A673 (cell line): ENCODE measurements at regions not wholly inside any gene's neighbourhood (a gene's known extent, or its start where the extent isn't known, plus 50 kb on each side); places are given as distances from the start of the nearest gene placed in this dataset.
A peak's percentile ranks its signal among the peaks of the same experiment; 100 is the strongest.

Experiments used
- BruUV-seq: library from RNA; stranded (reverse); fragments of 400-500 nt; replicated peaks from 2 replicates; lab custom pipeline; 2021; lab: Mats Ljungman, UMichigan
- CTCF ChIA-PET: fragments of 300-600 bp; sonication (Branson Sonifier 250); formaldehyde crosslinking; loops from one replicate; lab custom pipeline; 2022; ENCODE audit warnings: antibody characterized with exemption; lab: Charles Lee
- POLR2A ChIA-PET: fragments of 300-600 bp; sonication (Branson Sonifier 250); formaldehyde crosslinking; loops from one replicate; lab custom pipeline; 2022; ENCODE audit warnings: antibody characterized with exemption; ENCODE audit not compliant: low non-redundant PET; lab: Charles Lee
- DNase-seq: peaks from one replicate; pipeline ENCODE4 v3.0.0-alpha.2; 2015; ENCODE audit warnings: low spot score
- H3K27ac ChIP-seq: fragments of 200-600 bp; sonication (generic); 2 replicates; pipeline ENCODE4 v1.5.1; 2016; ENCODE audit warnings: mixed run types, low read depth, mild to moderate bottlenecking, mixed read lengths, antibody characterized with exemption, low read length; ENCODE audit not compliant: poor library complexity, severe bottlenecking
- H3K27me3 ChIP-seq: fragments of 200-600 bp; sonication (generic); replicated peaks from 2 replicates; pipeline ENCODE4 v1.6.1; 2017; ENCODE audit warnings: mixed run types, low read depth, mild to moderate bottlenecking, mixed read lengths, antibody characterized with exemption, low read length; ENCODE audit not compliant: insufficient read depth, poor library complexity
- H3K36me3 ChIP-seq: fragments of 200-600 bp; sonication (generic); 2 replicates; pipeline ENCODE4 v1.6.1; 2016; ENCODE audit warnings: mixed run types, mild to moderate bottlenecking, mixed read lengths, antibody characterized with exemption, low read length; ENCODE audit not compliant: insufficient read depth, poor library complexity, severe bottlenecking
- H3K4me1 ChIP-seq: fragments of 200-600 bp; sonication (generic); 2 replicates; pipeline ENCODE4 v1.6.1; 2017; ENCODE audit warnings: mixed run types, mild to moderate bottlenecking, mixed read lengths, antibody characterized with exemption, low read length; ENCODE audit not compliant: insufficient read depth, poor library complexity, severe bottlenecking
- H3K4me3 ChIP-seq: fragments of 200-600 bp; sonication (generic); 2 replicates; pipeline ENCODE4 v1.5.1; 2016; ENCODE audit warnings: low read depth, mixed run types, mild to moderate bottlenecking, mixed read lengths, low read length; ENCODE audit not compliant: poor library complexity, severe bottlenecking
- H3K9me3 ChIP-seq: fragments of 200-600 bp; sonication (generic); 2 replicates; pipeline ENCODE4 v1.6.1; 2016; ENCODE audit warnings: mixed run types, low read depth, mild to moderate bottlenecking, mixed read lengths, antibody characterized with exemption, low read length; ENCODE audit not compliant: poor library complexity, severe bottlenecking
- EZH2 ChIP-seq: fragments of 200-600 bp; sonication (generic); IDR thresholded peaks from 2 replicates; pipeline ENCODE4 v1.6.1; 2017; ENCODE audit warnings: borderline replicate concordance, low read depth, mild to moderate bottlenecking, mixed read lengths, antibody characterized with exemption, low read length; ENCODE audit not compliant: poor library complexity, severe bottlenecking
- intact Hi-C: fragments of 100-400 bp; cut with micrococcal nuclease; formaldehyde crosslinking; loops from one replicate; pipeline ENCODE4 v1.10.0; 2022; ENCODE audit not compliant: unreplicated experiment
- TF ChIP-seq, protein P1 (sequence below): fragments of 300-800, 200-600 bp; sonication (generic); conservative IDR thresholded peaks from 2 replicates; pipeline ENCODE4 v1.5.1; 2017; ENCODE audit warnings: low read depth, mild to moderate bottlenecking, antibody characterized with exemption, low read length, moderate library complexity, mixed read lengths

DNA sequence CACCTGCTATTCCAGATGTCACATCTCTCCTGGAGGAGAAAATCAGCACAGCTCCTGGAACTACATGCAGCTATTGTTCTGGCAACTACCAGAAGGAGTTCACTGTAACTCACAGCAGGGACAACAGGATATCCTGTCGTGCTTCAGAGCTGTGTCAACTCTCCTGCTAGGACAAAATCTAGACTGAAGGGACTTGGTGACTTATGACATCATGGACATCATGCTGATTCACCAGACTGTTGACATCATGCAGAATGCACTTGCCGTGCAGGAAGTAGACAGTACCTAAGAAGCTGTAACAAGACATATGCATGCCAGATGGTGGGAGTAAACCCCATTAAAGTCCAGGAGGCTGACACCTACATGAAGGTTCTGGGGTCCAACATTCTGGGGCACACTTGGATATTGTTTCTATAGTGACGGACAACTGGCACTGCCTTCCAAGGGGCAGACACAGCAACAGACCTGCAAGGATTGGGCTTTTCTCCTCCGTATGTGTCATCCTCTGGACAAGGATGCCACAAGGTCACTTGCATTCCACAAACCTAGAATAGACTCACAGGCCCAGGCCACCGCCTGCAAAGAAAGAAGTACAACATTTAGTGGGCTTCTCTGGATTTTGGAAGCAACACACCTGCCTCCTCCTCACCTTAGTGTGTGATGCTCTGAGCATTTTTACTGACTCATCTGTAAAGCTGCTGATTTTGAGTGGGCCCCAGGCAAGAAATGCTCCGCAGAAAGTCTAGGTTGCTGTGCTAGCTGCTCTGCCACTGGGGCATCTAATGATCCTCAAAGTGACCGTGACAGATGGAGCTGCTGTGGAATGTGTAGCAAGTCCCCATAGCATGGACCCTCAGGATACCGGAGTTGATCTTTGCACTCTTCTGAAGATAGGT lies 249.2 kb downstream of the MATN1 start:
- no peaks in the 10 kb centered on the region for H3K36me3 ChIP-seq
- no peak overlapping the region for H3K27ac ChIP-seq
- H3K27me3 ChIP-seq = no peaks in the 10 kb centered on the region
- no peaks in the 10 kb centered on the region for H3K4me1 ChIP-seq
- peak; percentile 36 for DNase-seq
- no peak overlapping the region for H3K4me3 ChIP-seq
- no TSS peak for BruUV-seq
- ChIA-PET POLR2A (no interaction called here), CTCF (no interaction called here)
- intact Hi-C loops = no loop called here
- TF ChIP-seq EZH2 = no peak
- TF ChIP-seq, protein P1, sequence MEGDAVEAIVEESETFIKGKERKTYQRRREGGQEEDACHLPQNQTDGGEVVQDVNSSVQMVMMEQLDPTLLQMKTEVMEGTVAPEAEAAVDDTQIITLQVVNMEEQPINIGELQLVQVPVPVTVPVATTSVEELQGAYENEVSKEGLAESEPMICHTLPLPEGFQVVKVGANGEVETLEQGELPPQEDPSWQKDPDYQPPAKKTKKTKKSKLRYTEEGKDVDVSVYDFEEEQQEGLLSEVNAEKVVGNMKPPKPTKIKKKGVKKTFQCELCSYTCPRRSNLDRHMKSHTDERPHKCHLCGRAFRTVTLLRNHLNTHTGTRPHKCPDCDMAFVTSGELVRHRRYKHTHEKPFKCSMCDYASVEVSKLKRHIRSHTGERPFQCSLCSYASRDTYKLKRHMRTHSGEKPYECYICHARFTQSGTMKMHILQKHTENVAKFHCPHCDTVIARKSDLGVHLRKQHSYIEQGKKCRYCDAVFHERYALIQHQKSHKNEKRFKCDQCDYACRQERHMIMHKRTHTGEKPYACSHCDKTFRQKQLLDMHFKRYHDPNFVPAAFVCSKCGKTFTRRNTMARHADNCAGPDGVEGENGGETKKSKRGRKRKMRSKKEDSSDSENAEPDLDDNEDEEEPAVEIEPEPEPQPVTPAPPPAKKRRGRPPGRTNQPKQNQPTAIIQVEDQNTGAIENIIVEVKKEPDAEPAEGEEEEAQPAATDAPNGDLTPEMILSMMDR = no peak
- H3K9me3 ChIP-seq = no peaks in the 10 kb centered on the region

DNA sequence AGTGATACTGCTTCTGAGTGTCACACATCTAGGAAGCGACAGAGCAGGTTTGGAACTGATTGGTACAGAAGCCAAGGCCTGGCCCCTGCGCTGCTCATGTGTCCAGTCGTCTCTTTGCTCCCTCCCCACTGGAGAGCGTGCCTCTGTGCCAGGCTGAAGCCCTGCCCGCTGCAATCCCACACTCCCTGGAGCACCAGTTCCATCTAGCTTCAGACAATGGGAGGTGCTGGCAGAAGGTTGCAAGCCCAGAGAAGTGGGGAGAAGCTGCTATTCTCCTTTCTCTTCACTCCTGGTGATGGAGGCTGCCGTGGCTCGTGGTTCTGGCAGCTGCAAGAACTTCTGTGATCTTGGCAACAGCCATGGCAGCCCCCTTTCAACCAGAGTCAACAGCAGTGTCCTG lies 250.9 kb downstream of the MATN1 start:
- TF ChIP-seq, protein P1 = no peak
- no peak for TF ChIP-seq EZH2
- DNase-seq = no peak
- BruUV-seq = no TSS peak
- intact Hi-C loops = no loop called here
- H3K27ac ChIP-seq = no peak overlapping the region
- no peaks in the 10 kb centered on the region for H3K4me1 ChIP-seq
- H3K4me3 ChIP-seq = no peak overlapping the region
- ChIA-PET POLR2A (no interaction called here), CTCF (interaction anchor here (0.6 kb wide), 1 partner anchor 64 kb away, joined by 3 read pairs; no protein-coding TSS in a partner anchor)
- no peaks in the 10 kb centered on the region for H3K27me3 ChIP-seq
- no peaks in the 10 kb centered on the region for H3K9me3 ChIP-seq
- H3K36me3 ChIP-seq = no peaks in the 10 kb centered on the region

DNA sequence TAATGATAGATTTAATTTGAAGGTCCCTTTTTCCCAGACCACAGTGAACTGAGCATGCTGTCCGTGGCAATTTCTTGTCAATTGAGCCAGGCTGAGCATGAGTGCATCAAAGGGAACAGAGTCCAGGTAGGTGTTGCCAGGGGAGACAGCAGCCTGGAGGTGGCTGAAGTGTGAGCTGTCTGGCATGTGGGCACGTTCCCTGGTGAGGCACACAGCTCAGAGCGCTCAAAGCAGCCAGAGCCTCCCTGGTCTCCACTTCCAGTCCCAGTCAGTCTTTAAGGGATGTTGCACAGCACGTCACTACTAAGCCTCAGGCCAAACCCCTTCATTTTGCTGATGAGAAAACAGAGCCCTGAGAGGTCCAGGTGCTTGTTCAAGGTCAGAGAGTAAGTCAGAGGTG lies 251.4 kb downstream of the MATN1 start:
- TF ChIP-seq EZH2 = no peak
- TF ChIP-seq, protein P1 = no peak
- no TSS peak for BruUV-seq

More for the DNA sequence above, 251.4 kb downstream of the MATN1 start:
- ChIA-PET POLR2A (no interaction called here), CTCF (interaction anchor here (0.5 kb wide), 1 partner anchor 214 kb away, joined by 8 read pairs; no protein-coding TSS in a partner anchor)
- Histone ChIP-seq H3K4me1 (no peaks in the 10 kb centered on the region), H3K4me3 (no peak overlapping the region), H3K36me3 (no peaks in the 10 kb centered on the region), H3K27ac (no peak overlapping the region), H3K9me3 (no peaks in the 10 kb centered on the region), H3K27me3 (no peaks in the 10 kb centered on the region)
- DNase-seq = no peak
- intact Hi-C loops = no loop called here
